H9 (cell line): ENCODE measurements at regions not wholly inside any gene's neighbourhood (a gene's known extent, or its start where the extent isn't known, plus 50 kb on each side); places are given as distances from the start of the nearest gene placed in this dataset.

Experiments used
- DNase-seq: peaks from one replicate; pipeline ENCODE4 v3.0.0-alpha.2; 2017
- H2AFZ ChIP-seq: one replicate; pipeline ENCODE4 v1.6.1; 2013; ENCODE audit warnings: mild to moderate bottlenecking, low read length, control low read depth, moderate library complexity
- H2AK5ac ChIP-seq: 2 replicates; pipeline ENCODE4 v1.6.1; 2013; ENCODE audit warnings: low read length, control low read depth, mixed read lengths; ENCODE audit not compliant: insufficient read length
- H2BK120ac ChIP-seq: one replicate; pipeline ENCODE4 v1.6.1; 2013; ENCODE audit warnings: low read depth, mild to moderate bottlenecking, low read length, control low read depth, inconsistent platforms; ENCODE audit not compliant: poor library complexity, severe bottlenecking
- H2BK12ac ChIP-seq: 2 replicates; pipeline ENCODE4 v1.6.1; 2013; ENCODE audit warnings: low read length, control low read depth, mixed read lengths, low read depth; ENCODE audit not compliant: insufficient read length
- H2BK15ac ChIP-seq: 2 replicates; pipeline ENCODE4 v1.6.1; 2013; ENCODE audit warnings: low read depth, low read length, control low read depth
- H2BK20ac ChIP-seq: one replicate; pipeline ENCODE4 v1.6.1; 2013; ENCODE audit warnings: low read depth, mild to moderate bottlenecking, low read length, control low read depth, inconsistent platforms; ENCODE audit not compliant: poor library complexity, severe bottlenecking
- H2BK5ac ChIP-seq: 2 replicates; pipeline ENCODE4 v1.6.1; 2013; ENCODE audit warnings: low read length, control low read depth, mixed read lengths; ENCODE audit not compliant: insufficient read length
- H3K14ac ChIP-seq: 2 replicates; pipeline ENCODE4 v1.6.1; 2013; ENCODE audit warnings: low read length, control low read depth; ENCODE audit not compliant: insufficient read depth
- H3K18ac ChIP-seq: 2 replicates; pipeline ENCODE4 v1.6.1; 2013; ENCODE audit warnings: low read depth, mild to moderate bottlenecking, mixed read lengths, low read length, control low read depth; ENCODE audit not compliant: insufficient read length
- H3K23ac ChIP-seq: 2 replicates; pipeline ENCODE4 v1.6.1; 2013; ENCODE audit warnings: low read length, control low read depth, mixed read lengths, low read depth; ENCODE audit not compliant: insufficient read length
- H3K23me2 ChIP-seq: 2 replicates; pipeline ENCODE4 v1.6.1; 2013; ENCODE audit warnings: low read depth, mild to moderate bottlenecking, mixed read lengths, low read length, control low read depth; ENCODE audit not compliant: insufficient read length, poor library complexity, severe bottlenecking
- H3K27ac ChIP-seq: 2 replicates; pipeline ENCODE4 v1.5.1; 2013; ENCODE audit warnings: low read length, control low read depth, mixed read lengths, low read depth; ENCODE audit not compliant: insufficient read length
- H3K27me3 ChIP-seq: 2 replicates; pipeline ENCODE4 v1.6.1; 2013; ENCODE audit warnings: low read length, control low read depth, inconsistent platforms; ENCODE audit not compliant: insufficient read depth
- H3K4ac ChIP-seq: 2 replicates; pipeline ENCODE4 v1.6.1; 2013; ENCODE audit warnings: low read depth, mild to moderate bottlenecking, control low read depth, inconsistent platforms, low read length, moderate library complexity
- H3K4me1 ChIP-seq: 2 replicates; pipeline ENCODE4 v1.6.1; 2013; ENCODE audit warnings: low read length, control low read depth, inconsistent platforms; ENCODE audit not compliant: insufficient read depth
- H3K4me2 ChIP-seq: 2 replicates; pipeline ENCODE4 v1.6.1; 2013; ENCODE audit warnings: low read length, control low read depth, mixed read lengths; ENCODE audit not compliant: insufficient read length, insufficient read depth
- H3K56ac ChIP-seq: 2 replicates; pipeline ENCODE4 v1.6.1; 2013; ENCODE audit warnings: low read depth, mild to moderate bottlenecking, mixed read lengths, low read length, control low read depth; ENCODE audit not compliant: insufficient read length
- H3K79me1 ChIP-seq: 2 replicates; pipeline ENCODE4 v1.6.1; 2013; ENCODE audit warnings: low read depth, mild to moderate bottlenecking, moderate library complexity, low read length, control low read depth, inconsistent platforms; ENCODE audit not compliant: insufficient read depth, poor library complexity, severe bottlenecking
- H3K79me2 ChIP-seq: 2 replicates; pipeline ENCODE4 v1.6.1; 2013; ENCODE audit warnings: low read length, control low read depth, inconsistent platforms; ENCODE audit not compliant: insufficient read depth
- H3K9ac ChIP-seq: 2 replicates; pipeline ENCODE4 v1.6.1; 2013; ENCODE audit warnings: low read length, control low read depth, mixed read lengths; ENCODE audit not compliant: insufficient read length; ENCODE audit errors: extremely low read depth
- H3K9me3 ChIP-seq: one replicate; pipeline ENCODE4 v1.6.1; 2013; ENCODE audit warnings: low read depth, low read length, inconsistent platforms; ENCODE audit not compliant: control insufficient read depth
- H3T11ph ChIP-seq: one replicate; pipeline ENCODE4 v1.6.1; 2013; ENCODE audit warnings: mild to moderate bottlenecking, low read length, control low read depth, inconsistent platforms
- H4K20me1 ChIP-seq: one replicate; pipeline ENCODE4 v1.6.1; 2013; ENCODE audit not compliant: control insufficient read depth, insufficient read length, insufficient read depth
- H4K5ac ChIP-seq: 2 replicates; pipeline ENCODE4 v1.6.1; 2013; ENCODE audit warnings: low read depth, mild to moderate bottlenecking, mixed read lengths, low read length, control low read depth; ENCODE audit not compliant: insufficient read length
- H4K8ac ChIP-seq: replicated peaks from 2 replicates; pipeline ENCODE4 v1.6.1; 2013; ENCODE audit warnings: low read length, control low read depth, mixed read lengths, low read depth; ENCODE audit not compliant: insufficient read length
- H4K91ac ChIP-seq: 2 replicates; pipeline ENCODE4 v1.6.1; 2013; ENCODE audit warnings: low read depth, mild to moderate bottlenecking, moderate library complexity, mixed read lengths, low read length, control low read depth; ENCODE audit not compliant: insufficient read length
- H3K27ac Mint-ChIP-seq, 3 experiments: 2 replicates in 2 of 3; 3 replicates in 1 of 3; pipeline ENCODE4 v1.8.0; 2020 to 2021; ENCODE audit warnings: mixed read lengths in 3 of 3, mild to moderate bottlenecking in 1 of 3, moderate library complexity in 1 of 3
- H3K27me3 Mint-ChIP-seq: 2 replicates; pipeline ENCODE4 v1.8.0; 2021; ENCODE audit warnings: low read depth, mild to moderate bottlenecking, moderate library complexity, mixed read lengths
- H3K36me3 Mint-ChIP-seq, 3 experiments: 2 replicates in 2 of 3; 3 replicates in 1 of 3; pipeline ENCODE4 v1.8.0; 2020 to 2021; ENCODE audit warnings: low read depth in 3 of 3, mixed read lengths in 3 of 3; ENCODE audit not compliant: insufficient read depth in 1 of 3
- H3K4me1 Mint-ChIP-seq, 2 experiments: 2 replicates each; pipeline ENCODE4 v1.8.0; 2020; ENCODE audit warnings: mixed read lengths in 2 of 2
- H3K4me3 Mint-ChIP-seq, 2 experiments: 2 replicates in 1 of 2; 3 replicates in 1 of 2; pipeline ENCODE4 v1.8.0; 2020 to 2021; ENCODE audit warnings: mild to moderate bottlenecking in 2 of 2, mixed read lengths in 2 of 2, moderate library complexity in 1 of 2
- H3K9me3 Mint-ChIP-seq, 2 experiments: 2 replicates in 1 of 2; 3 replicates in 1 of 2; pipeline ENCODE4 v1.8.0; 2020; ENCODE audit warnings: mild to moderate bottlenecking in 2 of 2, mixed read lengths in 2 of 2, moderate library complexity in 1 of 2
- CTCF ChIP-seq: fragments of 200-600 bp; sonication (generic); conservative IDR thresholded peaks from 3 replicates; pipeline ENCODE4 v1.8.0; 2021; ENCODE audit warnings: antibody characterized with exemption, mild to moderate bottlenecking
- WGBS: extraction: QIAGEN DNeasy Blood & Tissue Kit; methylation state at CpG from one replicate; pipeline ENCODE4 v1.1.7; 2013; ENCODE audit warnings: missing lambda C conversion rate, low lambda C conversion rate, mixed read lengths; ENCODE audit not compliant: insufficient read length; ENCODE audit errors: extremely low coverage; 5-methylcytosine and 5-hydroxymethylcytosine counted together

- Histone ChIP-seq H2AK5ac (peak overlapping the region; percentile 62), H3K9ac (no peak overlapping the region), H3K14ac (no peak overlapping the region), H2BK120ac (no peak overlapping the region), H2BK12ac (peak overlapping the region; percentile 4), H3K23me2 (no peaks in the 10 kb centered on the region), H3K56ac (no peak overlapping the region), H3K23ac (no peak overlapping the region), H4K5ac (no peak overlapping the region), H3K79me2 (no peaks in the 10 kb centered on the region), H3K4me1 (no peaks in the 10 kb centered on the region), H2BK15ac (no peak overlapping the region), H2AFZ (no peak overlapping the region), H3K27ac (no peak overlapping the region), H3K4me2 (no peak overlapping the region), H3K79me1 (no peaks in the 10 kb centered on the region), H4K20me1 (no peaks in the 10 kb centered on the region), H4K91ac (no peak overlapping the region), H3K4ac (no peak overlapping the region), H2BK20ac (no peak overlapping the region), H2BK5ac (no peak overlapping the region), H3K18ac (no peak overlapping the region), H3K27me3 (no peaks in the 10 kb centered on the region), H3K9me3 (no peaks in the 10 kb centered on the region), H3T11ph (no peak overlapping the region), H4K8ac (no peak overlapping the region)
- WGBS: no CpG with 5 or more reads among the region's 2 CpGs
- Mint-ChIP-seq H3K4me1 (peaks cover 0 to 3% of the 10 kb centered on the region in 2 experiments; a peak in 1 of 4 replicates), H3K27me3 (no peaks in the 10 kb centered on the region), H3K4me3 (no peak overlapping the region), H3K27ac (no peak overlapping the region), H3K9me3 (no peaks in the 10 kb centered on the region), H3K36me3 (no peaks in the 10 kb centered on the region)
- no peak for DNase-seq
- TF ChIP-seq CTCF: no peak
These were observed 210.3 kb downstream of the CHRM2 start for GRCh38 chr7:137078781-137079180.
